CD14-positive monocyte (primary cell): ENCODE measurements at regions not wholly inside any gene's neighbourhood (a gene's known extent, or its start where the extent isn't known, plus 50 kb on each side); places are given as distances from the start of the nearest gene placed in this dataset.

Experiments
- DNase-seq, 3 donors: peaks; one replicate each; pipeline ENCODE4 v3.0.0-alpha.2; 2011 to 2022
- H2AFZ ChIP-seq: 2 replicates; pipeline ENCODE4 v1.6.0; 2012; ENCODE audit warnings: mild to moderate bottlenecking, low read depth, low read length, inconsistent platforms; ENCODE audit not compliant: insufficient read depth, poor library complexity, severe bottlenecking
- H3K27ac ChIP-seq, 2 donors: 1 replicate in 1 of 2; 2 replicates in 1 of 2; pipeline ENCODE4 v1.5.1; 2012 to 2013; ENCODE audit warnings: low read length in 2 of 2, control low read depth in 1 of 2, inconsistent platforms in 1 of 2, low read depth in 1 of 2, mild to moderate bottlenecking in 1 of 2
- H3K27me3 ChIP-seq, 2 donors: one replicate each; pipeline versions ENCODE4 v1.6.0 to v1.6.1; 2011 to 2013; ENCODE audit warnings: low read length in 2 of 2; ENCODE audit not compliant: control insufficient read depth in 2 of 2, insufficient read depth in 2 of 2
- H3K36me3 ChIP-seq, 2 donors: replicated peaks in 1 of 2; 1 replicate in 1 of 2; 2 replicates in 1 of 2; pipeline versions ENCODE4 v1.5.1 to v1.6.1; 2012 to 2013; ENCODE audit warnings: low read length in 2 of 2, control low read depth in 1 of 2, inconsistent platforms in 1 of 2, mild to moderate bottlenecking in 1 of 2; ENCODE audit not compliant: insufficient read depth in 2 of 2, control insufficient read depth in 1 of 2
- H3K4me1 ChIP-seq, 2 donors: 1 replicate in 1 of 2; 2 replicates in 1 of 2; pipeline versions ENCODE4 v1.5.1 to v1.6.1; 2012 to 2013; ENCODE audit warnings: low read length in 2 of 2, control low read depth in 1 of 2, inconsistent platforms in 1 of 2, mild to moderate bottlenecking in 1 of 2, moderate library complexity in 1 of 2; ENCODE audit not compliant: insufficient read depth in 2 of 2, control insufficient read depth in 1 of 2
- H3K4me2 ChIP-seq: replicated peaks from 2 replicates; pipeline ENCODE3; 2012; ENCODE audit warnings: low read length, moderate library complexity, mild to moderate bottlenecking; ENCODE audit not compliant: poor library complexity, severe bottlenecking; ENCODE audit errors: extremely low read depth
- H3K4me3 ChIP-seq, 3 experiments: fragments of 200-600 bp in 1 of 3; sonication (generic) in 1 of 3; replicated peaks in 1 of 3; 1 replicate in 2 of 3; 2 replicates in 1 of 3; pipeline ENCODE4 v1.5.1; 2011 to 2013; ENCODE audit warnings: low read length in 3 of 3, mild to moderate bottlenecking in 3 of 3, control low read depth in 2 of 3, low read depth in 2 of 3, inconsistent platforms in 1 of 3, moderate library complexity in 1 of 3
- H3K79me2 ChIP-seq: 2 replicates; pipeline ENCODE4 v1.6.0; 2012; ENCODE audit warnings: mild to moderate bottlenecking, control low read depth, inconsistent platforms, low read length, moderate library complexity; ENCODE audit not compliant: insufficient read depth
- H3K9ac ChIP-seq: 2 replicates; pipeline ENCODE4 v1.6.0; 2017; ENCODE audit warnings: low read length, mild to moderate bottlenecking; ENCODE audit not compliant: insufficient read depth, poor library complexity, severe bottlenecking
- H3K9me3 ChIP-seq, 2 donors: replicated peaks in 1 of 2; 1 replicate in 1 of 2; 2 replicates in 1 of 2; pipeline versions ENCODE4 v1.5.1 to v1.6.1; 2012 to 2013; ENCODE audit warnings: low read length in 2 of 2, control low read depth in 1 of 2; ENCODE audit not compliant: control insufficient read depth in 1 of 2, insufficient read depth in 1 of 2
- H4K20me1 ChIP-seq: 2 replicates; pipeline ENCODE4 v1.6.0; 2012; ENCODE audit warnings: mild to moderate bottlenecking, low read length, control low read depth, moderate library complexity; ENCODE audit not compliant: insufficient read depth
- H3K27ac Mint-ChIP-seq, 7 donors: one replicate each; pipeline ENCODE4 v1.8.0; 2020; ENCODE audit warnings: mild to moderate bottlenecking in 7 of 7, mixed read lengths in 7 of 7, moderate library complexity in 6 of 7, inconsistent platforms in 2 of 7
- H3K27me3 Mint-ChIP-seq, 3 donors: one replicate each; pipeline ENCODE4 v1.8.0; 2021 to 2022; ENCODE audit warnings: low read depth in 3 of 3, mild to moderate bottlenecking in 3 of 3, mixed read lengths in 3 of 3, moderate library complexity in 3 of 3, inconsistent platforms in 1 of 3
- H3K36me3 Mint-ChIP-seq, 2 donors: one replicate each; pipeline ENCODE4 v1.8.0; 2020; ENCODE audit warnings: mixed read lengths in 2 of 2, inconsistent platforms in 1 of 2, mild to moderate bottlenecking in 1 of 2
- H3K4me1 Mint-ChIP-seq: one replicate; pipeline ENCODE4 v1.8.0; 2020; ENCODE audit warnings: mild to moderate bottlenecking, mixed read lengths
- H3K4me3 Mint-ChIP-seq, 2 donors: one replicate each; pipeline ENCODE4 v1.8.0; 2020; ENCODE audit warnings: mild to moderate bottlenecking in 2 of 2, mixed read lengths in 2 of 2, moderate library complexity in 1 of 2
- H3K9me3 Mint-ChIP-seq, 7 donors: one replicate each; pipeline ENCODE4 v1.8.0; 2020 to 2022; ENCODE audit warnings: mixed read lengths in 7 of 7, mild to moderate bottlenecking in 6 of 7, moderate library complexity in 6 of 7, inconsistent platforms in 2 of 7
- WGBS: methylation state at CpG from one replicate; pipeline ENCODE4 v1.1.5; 2013; ENCODE audit warnings: missing lambda C conversion rate; ENCODE audit not compliant: insufficient coverage; 5-methylcytosine and 5-hydroxymethylcytosine counted together
- intact Hi-C, 2 donors: fragments of 100-400 bp; cut with micrococcal nuclease; formaldehyde crosslinking; loops; one replicate each; pipeline versions ENCODE4 v1.15.0 to v1.15.1; 2023
- TF ChIP-seq, protein P1 (sequence below): fragments of 200-600 bp; IDR thresholded peaks from one replicate; pipeline ENCODE4 v1.8.0; 2022; ENCODE audit warnings: antibody characterized with exemption, mild to moderate bottlenecking

DNA sequence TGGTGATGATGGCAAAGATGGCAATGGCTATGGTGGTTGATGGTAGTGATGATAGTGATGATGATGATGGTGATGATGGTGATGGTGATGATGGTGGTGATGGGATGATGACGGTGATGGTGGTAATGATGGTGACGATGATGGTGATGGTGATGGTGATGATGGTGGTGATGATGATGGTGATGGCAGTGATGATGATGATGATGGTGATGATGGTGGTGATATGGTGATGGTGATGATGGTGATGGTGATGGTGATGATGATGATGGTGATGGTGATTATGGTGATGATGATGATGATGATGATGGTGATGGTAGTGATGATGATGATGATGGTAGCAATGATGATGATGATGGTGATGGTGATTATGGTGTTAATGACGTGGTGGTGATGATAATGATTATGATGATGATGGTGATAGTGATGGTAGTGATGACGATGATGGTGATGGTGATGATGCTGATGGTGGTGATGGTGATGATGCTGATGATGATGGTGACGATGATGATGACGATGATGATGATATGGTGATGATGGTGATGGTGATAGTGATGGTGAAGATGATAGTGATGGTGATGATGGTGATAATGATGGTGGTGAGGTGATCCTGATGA lies 232.1 kb downstream of the BRD1 start:
- no peaks in the 10 kb centered on the region for H3K9me3 ChIP-seq
- H3K36me3 ChIP-seq = peaks cover 10 to 25% of the 10 kb centered on the region in 2 donors
- no peak overlapping the region for H3K27ac ChIP-seq
- Mint-ChIP-seq H3K27me3 (peaks cover 0 to 1% (median 0%) of the 10 kb centered on the region in 3 donors), H3K9me3 (peaks cover 0 to 3% (median 0%) of the 10 kb centered on the region in 7 donors), H3K4me1 (peaks cover under 1% of the 10 kb centered on the region), H3K27ac (no peak overlapping the region), H3K36me3 (peaks cover 11 to 12% of the 10 kb centered on the region in 2 donors), H3K4me3 (no peak overlapping the region)
- H3K9ac ChIP-seq = no peak overlapping the region
- TF ChIP-seq, protein P1, sequence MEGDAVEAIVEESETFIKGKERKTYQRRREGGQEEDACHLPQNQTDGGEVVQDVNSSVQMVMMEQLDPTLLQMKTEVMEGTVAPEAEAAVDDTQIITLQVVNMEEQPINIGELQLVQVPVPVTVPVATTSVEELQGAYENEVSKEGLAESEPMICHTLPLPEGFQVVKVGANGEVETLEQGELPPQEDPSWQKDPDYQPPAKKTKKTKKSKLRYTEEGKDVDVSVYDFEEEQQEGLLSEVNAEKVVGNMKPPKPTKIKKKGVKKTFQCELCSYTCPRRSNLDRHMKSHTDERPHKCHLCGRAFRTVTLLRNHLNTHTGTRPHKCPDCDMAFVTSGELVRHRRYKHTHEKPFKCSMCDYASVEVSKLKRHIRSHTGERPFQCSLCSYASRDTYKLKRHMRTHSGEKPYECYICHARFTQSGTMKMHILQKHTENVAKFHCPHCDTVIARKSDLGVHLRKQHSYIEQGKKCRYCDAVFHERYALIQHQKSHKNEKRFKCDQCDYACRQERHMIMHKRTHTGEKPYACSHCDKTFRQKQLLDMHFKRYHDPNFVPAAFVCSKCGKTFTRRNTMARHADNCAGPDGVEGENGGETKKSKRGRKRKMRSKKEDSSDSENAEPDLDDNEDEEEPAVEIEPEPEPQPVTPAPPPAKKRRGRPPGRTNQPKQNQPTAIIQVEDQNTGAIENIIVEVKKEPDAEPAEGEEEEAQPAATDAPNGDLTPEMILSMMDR = no peak
- peaks cover 17 to 25% of the 10 kb centered on the region in 2 donors for H3K4me1 ChIP-seq
- intact Hi-C loops = no loop called here
- H3K4me3 ChIP-seq = no peak overlapping the region
- no peaks in the 10 kb centered on the region for H3K27me3 ChIP-seq
- peaks cover 51% of the 10 kb centered on the region for H4K20me1 ChIP-seq
- H2AFZ ChIP-seq = no peak overlapping the region
- DNase-seq = no peak
- no peak overlapping the region for H3K4me2 ChIP-seq
- H3K79me2 ChIP-seq = peaks cover 11% of the 10 kb centered on the region
- 96% methylated on average over 6 of the region's 6 CpGs for WGBS

DNA sequence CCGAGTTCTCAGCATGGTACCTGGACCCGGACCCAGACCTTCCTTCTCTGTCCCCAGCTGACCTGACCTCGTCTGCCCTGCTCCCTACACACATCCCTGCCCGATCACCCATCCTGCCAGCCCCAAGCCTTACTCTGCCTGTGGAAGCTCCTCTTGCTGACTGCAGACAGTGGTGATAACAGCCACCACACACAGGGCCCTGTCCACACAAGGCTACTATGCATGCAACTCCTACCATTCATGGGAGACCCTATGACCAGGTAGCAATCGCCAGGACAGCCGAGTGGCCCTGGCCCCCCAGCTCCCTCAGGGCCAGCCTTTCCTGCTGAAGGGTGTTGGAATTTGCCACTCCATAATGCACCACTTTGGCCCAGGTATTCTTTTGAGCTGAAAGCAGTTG lies 233.6 kb downstream of the BRD1 start:
- Mint-ChIP-seq H3K36me3 (peaks cover 11 to 17% of the 10 kb centered on the region in 2 donors), H3K4me3 (no peak overlapping the region), H3K9me3 (peaks cover 0 to 3% (median 0%) of the 10 kb centered on the region in 7 donors), H3K27ac (no peak overlapping the region), H3K4me1 (no peaks in the 10 kb centered on the region), H3K27me3 (no peaks in the 10 kb centered on the region)
- Histone ChIP-seq H4K20me1 (peaks cover 51% of the 10 kb centered on the region), H3K27me3 (no peaks in the 10 kb centered on the region), H3K9ac (no peak overlapping the region), H3K4me1 (peaks cover 9 to 10% of the 10 kb centered on the region in 2 donors), H3K4me3 (no peak overlapping the region), H2AFZ (no peak overlapping the region), H3K27ac (no peak overlapping the region), H3K36me3 (peaks cover 10 to 25% of the 10 kb centered on the region in 2 donors), H3K9me3 (no peaks in the 10 kb centered on the region), H3K79me2 (peaks cover 6% of the 10 kb centered on the region), H3K4me2 (no peak overlapping the region)
- intact Hi-C loops = no loop called here
- WGBS = 88% methylated on average over 4 of the region's 6 CpGs
- DNase-seq = no peak
- TF ChIP-seq, protein P1 = no peak
